ENCODE measurements at regions not wholly inside any gene's neighbourhood (a gene's known extent, or its start where the extent isn't known, plus 50 kb on each side); places are given as distances from the start of the nearest gene placed in this dataset.
"Not testable (repeated sequence)": the region's sequence is repeated elsewhere in the genome, so short reads cannot be mapped to it uniquely, and the experiment has no call there.

DNA sequence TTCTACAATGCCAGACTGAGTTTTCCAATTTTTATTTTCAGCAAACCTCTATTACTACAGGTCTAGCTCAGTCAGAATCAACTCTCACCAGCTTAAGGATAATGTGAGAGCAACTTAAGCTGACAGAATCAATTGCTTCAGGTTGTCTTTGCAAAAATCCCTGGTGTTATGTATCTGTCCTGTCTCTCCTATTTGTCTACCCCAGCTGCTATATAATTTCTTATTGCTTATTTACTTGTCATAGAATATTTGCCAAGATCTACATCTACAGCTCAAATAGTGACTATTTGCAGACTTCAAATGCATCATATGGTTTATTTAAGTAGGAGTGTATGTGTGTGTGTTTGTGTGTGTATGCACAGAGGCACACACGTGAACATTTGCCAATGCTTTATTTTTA lies 54.1 kb downstream of the FOXG1 start:
- no peak for ATAC-seq
- intact Hi-C loops (cut with DNase I): no loop called here

GRCh38 chr14:28821993-28822392 lies 55.4 kb downstream of the FOXG1 start:
- TF ChIP-seq, protein P1, sequence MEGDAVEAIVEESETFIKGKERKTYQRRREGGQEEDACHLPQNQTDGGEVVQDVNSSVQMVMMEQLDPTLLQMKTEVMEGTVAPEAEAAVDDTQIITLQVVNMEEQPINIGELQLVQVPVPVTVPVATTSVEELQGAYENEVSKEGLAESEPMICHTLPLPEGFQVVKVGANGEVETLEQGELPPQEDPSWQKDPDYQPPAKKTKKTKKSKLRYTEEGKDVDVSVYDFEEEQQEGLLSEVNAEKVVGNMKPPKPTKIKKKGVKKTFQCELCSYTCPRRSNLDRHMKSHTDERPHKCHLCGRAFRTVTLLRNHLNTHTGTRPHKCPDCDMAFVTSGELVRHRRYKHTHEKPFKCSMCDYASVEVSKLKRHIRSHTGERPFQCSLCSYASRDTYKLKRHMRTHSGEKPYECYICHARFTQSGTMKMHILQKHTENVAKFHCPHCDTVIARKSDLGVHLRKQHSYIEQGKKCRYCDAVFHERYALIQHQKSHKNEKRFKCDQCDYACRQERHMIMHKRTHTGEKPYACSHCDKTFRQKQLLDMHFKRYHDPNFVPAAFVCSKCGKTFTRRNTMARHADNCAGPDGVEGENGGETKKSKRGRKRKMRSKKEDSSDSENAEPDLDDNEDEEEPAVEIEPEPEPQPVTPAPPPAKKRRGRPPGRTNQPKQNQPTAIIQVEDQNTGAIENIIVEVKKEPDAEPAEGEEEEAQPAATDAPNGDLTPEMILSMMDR (IDR thresholded peaks at IDR 0.05): no peak
- DNase-seq: no peak
- no peak for ATAC-seq
- Histone ChIP-seq H3K4me3 (no peak overlapping the region), H3K27me3 (no peaks in the 10 kb centered on the region), H3K36me3 (no peaks in the 10 kb centered on the region), H3K4me1 (no peaks in the 10 kb centered on the region), H3K9me3 (peaks cover 12% of the 10 kb centered on the region), H3K27ac (no peak overlapping the region)
- intact Hi-C loops (cut with DNase I): no loop called here

More for the DNA sequence above, 54.1 kb downstream of the FOXG1 start:
- Histone ChIP-seq H3K4me3 (no peak overlapping the region), H3K27ac (no peak overlapping the region), H3K27me3 (no peaks in the 10 kb centered on the region), H3K4me1 (no peaks in the 10 kb centered on the region), H3K9me3 (peaks cover 12% of the 10 kb centered on the region), H3K36me3 (no peaks in the 10 kb centered on the region)
- DNase-seq: no peak
- TF ChIP-seq, protein P1 (IDR thresholded peaks at IDR 0.05): no peak

GRCh38 chr14:28823245-28823644 lies 56.7 kb downstream of the FOXG1 start:
- no peaks in the 10 kb centered on the region for H3K27me3 ChIP-seq
- H3K4me1 ChIP-seq: no peaks in the 10 kb centered on the region
- no peak overlapping the region for H3K4me3 ChIP-seq
- H3K9me3 ChIP-seq: peaks cover 12% of the 10 kb centered on the region
- TF ChIP-seq, protein P1 (IDR thresholded peaks at IDR 0.05): no peak
- no peaks in the 10 kb centered on the region for H3K36me3 ChIP-seq
- intact Hi-C loops (cut with DNase I): no loop called here
- ATAC-seq (no peak), DNase-seq (no peak)
- H3K27ac ChIP-seq: no peak overlapping the region

DNA sequence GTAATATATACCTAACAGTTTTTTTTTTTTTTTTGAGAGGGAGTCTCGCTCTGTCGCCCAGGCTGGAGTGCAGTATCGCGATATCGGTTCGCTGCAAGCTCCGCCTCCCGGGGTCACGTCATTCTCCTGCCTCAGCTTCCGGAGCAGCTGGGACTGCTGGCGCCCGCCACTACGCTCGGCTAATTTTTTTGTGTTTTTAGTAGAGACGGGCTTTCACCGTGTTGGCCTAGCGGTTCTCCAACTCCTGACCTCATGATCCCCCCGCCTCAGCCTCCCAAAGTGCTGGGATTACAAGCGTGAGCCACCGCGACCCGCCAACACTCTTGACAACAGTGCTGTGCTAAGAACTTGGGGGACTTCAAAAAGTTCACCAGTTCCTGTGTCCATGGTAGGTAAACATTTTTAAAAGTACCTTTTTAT lies 63.5 kb downstream of the FOXG1 start:
- no peak for ATAC-seq
- no peaks in the 10 kb centered on the region for H3K4me1 ChIP-seq
- H3K27ac ChIP-seq: no peak overlapping the region
- DNase-seq: no peak
- no peaks in the 10 kb centered on the region for H3K36me3 ChIP-seq
- intact Hi-C loops (cut with DNase I): no loop called here
- TF ChIP-seq, protein P1 (IDR thresholded peaks at IDR 0.05): no peak
- no peak overlapping the region for H3K4me3 ChIP-seq
- no peaks in the 10 kb centered on the region for H3K9me3 ChIP-seq
- H3K27me3 ChIP-seq: no peaks in the 10 kb centered on the region

GRCh38 chr14:28831126-28831525 lies 64.5 kb downstream of the FOXG1 start:
- H3K4me1 ChIP-seq: no peaks in the 10 kb centered on the region
- H3K9me3 ChIP-seq: no peaks in the 10 kb centered on the region
- H3K36me3 ChIP-seq: no peaks in the 10 kb centered on the region
- TF ChIP-seq, protein P1 (IDR thresholded peaks at IDR 0.05): no peak
- ATAC-seq (no peak), DNase-seq (no peak)
- H3K27ac ChIP-seq: no peak overlapping the region
- no peaks in the 10 kb centered on the region for H3K27me3 ChIP-seq
- H3K4me3 ChIP-seq: no peak overlapping the region
- intact Hi-C loops (cut with DNase I): no loop called here

DNA sequence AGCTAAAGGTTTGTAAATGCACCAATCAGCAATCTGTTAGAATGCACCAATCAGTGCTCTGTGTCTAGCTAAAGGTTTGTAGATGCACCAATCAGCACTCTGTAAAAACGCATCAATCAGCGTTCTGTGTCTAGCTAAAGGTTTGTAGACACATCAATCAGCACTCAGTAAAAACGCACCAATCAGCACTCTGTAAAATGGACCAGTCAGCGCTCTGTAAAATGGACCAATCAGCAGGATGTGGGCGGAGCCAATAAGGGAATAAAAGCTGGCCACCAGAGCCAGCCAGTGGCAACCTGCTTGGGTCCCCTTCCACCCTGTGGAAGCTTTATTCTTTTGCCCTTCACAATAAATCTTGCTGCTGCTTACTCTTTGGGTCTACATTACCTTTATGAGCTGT lies 76.0 kb downstream of the FOXG1 start:
- intact Hi-C loops (cut with DNase I): not testable (repeated sequence)

More for the DNA sequence above, 76.0 kb downstream of the FOXG1 start:
- H3K27ac ChIP-seq, H3K36me3 ChIP-seq, H3K9me3 ChIP-seq, H3K4me1 ChIP-seq, H3K4me3 ChIP-seq, DNase-seq, ATAC-seq, H3K27me3 ChIP-seq: not testable (repeated sequence)

All from upper lobe of right lung (tissue), 1 donor.